ENCODE measurements at regions not wholly inside any gene's neighbourhood (a gene's known extent, or its start where the extent isn't known, plus 50 kb on each side); places are given as distances from the start of the nearest gene placed in this dataset.
"Not testable (repeated sequence)": the region's sequence is repeated elsewhere in the genome, so short reads cannot be mapped to it uniquely, and the experiment has no call there.

- no peak for TF ChIP-seq BACH2 (CRISPR knock-in tag; IDR thresholded peaks at IDR 0.05; ENCODE audit: borderline replicate concordance)
- no peak for TF ChIP-seq CSDC2 (CRISPR knock-in tag; IDR thresholded peaks at IDR 0.05)
- TF ChIP-seq, protein P1, sequence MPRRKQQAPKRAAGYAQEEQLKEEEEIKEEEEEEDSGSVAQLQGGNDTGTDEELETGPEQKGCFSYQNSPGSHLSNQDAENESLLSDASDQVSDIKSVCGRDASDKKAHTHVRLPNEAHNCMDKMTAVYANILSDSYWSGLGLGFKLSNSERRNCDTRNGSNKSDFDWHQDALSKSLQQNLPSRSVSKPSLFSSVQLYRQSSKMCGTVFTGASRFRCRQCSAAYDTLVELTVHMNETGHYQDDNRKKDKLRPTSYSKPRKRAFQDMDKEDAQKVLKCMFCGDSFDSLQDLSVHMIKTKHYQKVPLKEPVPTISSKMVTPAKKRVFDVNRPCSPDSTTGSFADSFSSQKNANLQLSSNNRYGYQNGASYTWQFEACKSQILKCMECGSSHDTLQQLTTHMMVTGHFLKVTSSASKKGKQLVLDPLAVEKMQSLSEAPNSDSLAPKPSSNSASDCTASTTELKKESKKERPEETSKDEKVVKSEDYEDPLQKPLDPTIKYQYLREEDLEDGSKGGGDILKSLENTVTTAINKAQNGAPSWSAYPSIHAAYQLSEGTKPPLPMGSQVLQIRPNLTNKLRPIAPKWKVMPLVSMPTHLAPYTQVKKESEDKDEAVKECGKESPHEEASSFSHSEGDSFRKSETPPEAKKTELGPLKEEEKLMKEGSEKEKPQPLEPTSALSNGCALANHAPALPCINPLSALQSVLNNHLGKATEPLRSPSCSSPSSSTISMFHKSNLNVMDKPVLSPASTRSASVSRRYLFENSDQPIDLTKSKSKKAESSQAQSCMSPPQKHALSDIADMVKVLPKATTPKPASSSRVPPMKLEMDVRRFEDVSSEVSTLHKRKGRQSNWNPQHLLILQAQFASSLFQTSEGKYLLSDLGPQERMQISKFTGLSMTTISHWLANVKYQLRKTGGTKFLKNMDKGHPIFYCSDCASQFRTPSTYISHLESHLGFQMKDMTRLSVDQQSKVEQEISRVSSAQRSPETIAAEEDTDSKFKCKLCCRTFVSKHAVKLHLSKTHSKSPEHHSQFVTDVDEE (CRISPR knock-in tag; IDR thresholded peaks at IDR 0.05), result no peak
- no peak for TF ChIP-seq RARB (CRISPR knock-in tag; IDR thresholded peaks at IDR 0.05)
- TF ChIP-seq TOX (CRISPR knock-in tag; IDR thresholded peaks at IDR 0.05; ENCODE audit: borderline replicate concordance), result no peak
- ATAC-seq, result no peak
Measured at GRCh38 chr5:167853421-167853820, 438.0 kb upstream of the WWC1 start.

GRCh38 chr5:167855818-167856217 lies 435.6 kb upstream of the WWC1 start:
- no peak for ATAC-seq
- TF ChIP-seq SNAI2 (CRISPR knock-in tag; IDR thresholded peaks at IDR 0.05) (no peak), ZNF565 (CRISPR knock-in tag; conservative IDR thresholded peaks at IDR 0.05; ENCODE audit: low read depth) (no peak), TCF4 (CRISPR knock-in tag; IDR thresholded peaks at IDR 0.05; ENCODE audit: borderline replicate concordance) (no peak), BACH2 (CRISPR knock-in tag; IDR thresholded peaks at IDR 0.05; ENCODE audit: borderline replicate concordance) (no peak), GLIS3 (CRISPR knock-in tag; IDR thresholded peaks at IDR 0.05) (no peak), ISL1 (CRISPR knock-in tag; IDR thresholded peaks at IDR 0.05) (no peak), ZFP30 (CRISPR knock-in tag; IDR thresholded peaks at IDR 0.05) (no peak), PPARA (CRISPR knock-in tag; IDR thresholded peaks at IDR 0.05; ENCODE audit: borderline replicate concordance) (no peak), CSDC2 (CRISPR knock-in tag; IDR thresholded peaks at IDR 0.05) (no peak)
- TF ChIP-seq, protein P2, sequence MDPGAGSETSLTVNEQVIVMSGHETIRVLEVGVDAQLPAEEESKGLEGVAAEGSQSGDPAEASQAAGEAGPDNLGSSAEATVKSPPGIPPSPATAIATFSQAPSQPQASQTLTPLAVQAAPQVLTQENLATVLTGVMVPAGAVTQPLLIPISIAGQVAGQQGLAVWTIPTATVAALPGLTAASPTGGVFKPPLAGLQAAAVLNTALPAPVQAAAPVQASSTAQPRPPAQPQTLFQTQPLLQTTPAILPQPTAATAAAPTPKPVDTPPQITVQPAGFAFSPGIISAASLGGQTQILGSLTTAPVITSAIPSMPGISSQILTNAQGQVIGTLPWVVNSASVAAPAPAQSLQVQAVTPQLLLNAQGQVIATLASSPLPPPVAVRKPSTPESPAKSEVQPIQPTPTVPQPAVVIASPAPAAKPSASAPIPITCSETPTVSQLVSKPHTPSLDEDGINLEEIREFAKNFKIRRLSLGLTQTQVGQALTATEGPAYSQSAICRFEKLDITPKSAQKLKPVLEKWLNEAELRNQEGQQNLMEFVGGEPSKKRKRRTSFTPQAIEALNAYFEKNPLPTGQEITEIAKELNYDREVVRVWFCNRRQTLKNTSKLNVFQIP (CRISPR knock-in tag; IDR thresholded peaks at IDR 0.05; ENCODE audit: borderline replicate concordance, low read depth), result no peak

GRCh38 chr5:167857321-167857720 lies 434.1 kb upstream of the WWC1 start:
- TF ChIP-seq ESRRG (CRISPR knock-in tag; IDR thresholded peaks at IDR 0.05) (no peak), RARB (CRISPR knock-in tag; IDR thresholded peaks at IDR 0.05) (no peak), SNAI2 (CRISPR knock-in tag; IDR thresholded peaks at IDR 0.05) (no peak), GLIS3 (CRISPR knock-in tag; IDR thresholded peaks at IDR 0.05) (no peak), CSDC2 (CRISPR knock-in tag; IDR thresholded peaks at IDR 0.05) (no peak), ZC3H10 (CRISPR knock-in tag; IDR thresholded peaks at IDR 0.05) (no peak), ISL1 (CRISPR knock-in tag; IDR thresholded peaks at IDR 0.05) (no peak), ZNF565 (CRISPR knock-in tag; conservative IDR thresholded peaks at IDR 0.05; ENCODE audit: low read depth) (no peak), TOX (CRISPR knock-in tag; IDR thresholded peaks at IDR 0.05; ENCODE audit: borderline replicate concordance) (no peak), ZFP3 (CRISPR knock-in tag; IDR thresholded peaks at IDR 0.05) (no peak)
- TF ChIP-seq, protein P2 (CRISPR knock-in tag; IDR thresholded peaks at IDR 0.05; ENCODE audit: borderline replicate concordance, low read depth), result no peak
- TF ChIP-seq, protein P3, sequence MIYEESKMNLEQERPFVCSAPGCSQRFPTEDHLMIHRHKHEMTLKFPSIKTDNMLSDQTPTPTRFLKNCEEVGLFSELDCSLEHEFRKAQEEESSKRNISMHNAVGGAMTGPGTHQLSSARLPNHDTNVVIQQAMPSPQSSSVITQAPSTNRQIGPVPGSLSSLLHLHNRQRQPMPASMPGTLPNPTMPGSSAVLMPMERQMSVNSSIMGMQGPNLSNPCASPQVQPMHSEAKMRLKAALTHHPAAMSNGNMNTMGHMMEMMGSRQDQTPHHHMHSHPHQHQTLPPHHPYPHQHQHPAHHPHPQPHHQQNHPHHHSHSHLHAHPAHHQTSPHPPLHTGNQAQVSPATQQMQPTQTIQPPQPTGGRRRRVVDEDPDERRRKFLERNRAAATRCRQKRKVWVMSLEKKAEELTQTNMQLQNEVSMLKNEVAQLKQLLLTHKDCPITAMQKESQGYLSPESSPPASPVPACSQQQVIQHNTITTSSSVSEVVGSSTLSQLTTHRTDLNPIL (CRISPR knock-in tag; IDR thresholded peaks at IDR 0.05; ENCODE audit: low read depth), result no peak

DNA sequence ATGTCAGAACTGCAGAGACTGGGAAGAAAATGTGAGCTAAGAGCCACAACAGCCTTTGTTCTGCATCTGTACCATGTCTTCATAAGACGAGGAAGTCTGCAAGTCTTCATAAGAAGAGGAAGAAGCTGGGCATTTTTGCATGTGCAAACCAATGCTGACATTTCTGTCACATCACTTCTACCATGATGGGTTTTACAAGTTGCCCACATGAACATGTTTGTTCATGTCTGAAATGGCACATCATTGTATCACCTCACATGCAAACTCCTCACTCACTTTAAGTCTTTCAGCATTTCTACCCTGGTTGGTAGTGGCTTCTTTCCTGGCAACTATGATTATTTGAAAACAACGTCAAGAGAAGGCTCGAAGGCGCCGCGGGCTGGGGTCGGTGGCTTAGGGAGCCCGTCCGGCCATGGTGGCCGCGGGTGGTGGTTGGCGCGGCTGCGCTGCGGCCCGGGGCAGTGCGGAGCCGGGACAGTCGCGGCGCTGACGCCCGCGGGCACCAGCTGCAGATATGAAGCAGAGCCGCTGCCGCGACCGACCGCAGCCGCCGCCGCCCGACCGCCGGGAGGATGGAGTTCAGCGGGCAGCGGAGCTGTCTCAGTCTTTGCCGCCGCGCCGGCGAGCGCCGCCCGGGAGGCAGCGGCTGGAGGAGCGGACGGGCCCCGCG lies 433.1 kb upstream of the WWC1 start:
- not testable (repeated sequence) for ATAC-seq

More at GRCh38 chr5:167857321-167857720, 434.1 kb upstream of the WWC1 start:
- no peak for ATAC-seq

Measured in SK-N-SH treated with all-trans-retinoic acid at 6 μM for 48 hours (cell line).